Vagina (tissue), 2 donors: ENCODE measurements at regions not wholly inside any gene's neighbourhood (a gene's known extent, or its start where the extent isn't known, plus 50 kb on each side); places are given as distances from the start of the nearest gene placed in this dataset.

Source experiments
- POLR2A ChIP-seq, 2 donors: fragments of 450-650 bp; IDR thresholded peaks; one replicate each; pipeline ENCODE4 v1.6.1; 2017; ENCODE audit warnings: antibody characterized with exemption in 2 of 2, mild to moderate bottlenecking in 2 of 2, moderate library complexity in 2 of 2
- TF ChIP-seq, protein P1 (sequence below), 3 experiments: fragments of 450-650 bp in 2 of 3; fragments of 200-600 bp in 1 of 3; sonication (generic) in 1 of 3; IDR thresholded peaks; one replicate each; pipeline ENCODE4 v1.5.1; 2017 to 2019; ENCODE audit warnings: antibody characterized with exemption in 3 of 3, mild to moderate bottlenecking in 2 of 3, moderate library complexity in 2 of 3

DNA sequence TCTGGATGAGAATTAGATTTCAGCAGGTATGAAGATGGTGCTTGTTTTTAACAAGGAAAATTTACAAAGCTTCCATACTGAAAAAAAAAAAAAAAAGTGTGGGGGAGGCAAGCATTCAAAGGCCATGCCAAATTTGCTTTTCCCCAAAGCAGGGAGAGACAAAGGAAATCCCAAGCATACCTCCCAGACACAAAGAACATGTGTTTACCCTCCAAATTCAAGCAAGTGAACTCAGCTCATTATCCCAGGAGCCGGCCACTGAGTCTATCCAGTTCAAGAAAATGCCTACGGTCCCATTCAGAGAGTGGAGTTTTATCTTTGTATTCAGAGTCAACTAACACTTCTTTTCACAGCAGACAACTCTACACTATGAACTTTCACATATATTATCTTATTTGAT is 102.7 kb upstream of the ID4 start:
- no peak for TF ChIP-seq POLR2A (IDR thresholded peaks at IDR 0.05)
- TF ChIP-seq, protein P1, sequence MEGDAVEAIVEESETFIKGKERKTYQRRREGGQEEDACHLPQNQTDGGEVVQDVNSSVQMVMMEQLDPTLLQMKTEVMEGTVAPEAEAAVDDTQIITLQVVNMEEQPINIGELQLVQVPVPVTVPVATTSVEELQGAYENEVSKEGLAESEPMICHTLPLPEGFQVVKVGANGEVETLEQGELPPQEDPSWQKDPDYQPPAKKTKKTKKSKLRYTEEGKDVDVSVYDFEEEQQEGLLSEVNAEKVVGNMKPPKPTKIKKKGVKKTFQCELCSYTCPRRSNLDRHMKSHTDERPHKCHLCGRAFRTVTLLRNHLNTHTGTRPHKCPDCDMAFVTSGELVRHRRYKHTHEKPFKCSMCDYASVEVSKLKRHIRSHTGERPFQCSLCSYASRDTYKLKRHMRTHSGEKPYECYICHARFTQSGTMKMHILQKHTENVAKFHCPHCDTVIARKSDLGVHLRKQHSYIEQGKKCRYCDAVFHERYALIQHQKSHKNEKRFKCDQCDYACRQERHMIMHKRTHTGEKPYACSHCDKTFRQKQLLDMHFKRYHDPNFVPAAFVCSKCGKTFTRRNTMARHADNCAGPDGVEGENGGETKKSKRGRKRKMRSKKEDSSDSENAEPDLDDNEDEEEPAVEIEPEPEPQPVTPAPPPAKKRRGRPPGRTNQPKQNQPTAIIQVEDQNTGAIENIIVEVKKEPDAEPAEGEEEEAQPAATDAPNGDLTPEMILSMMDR (IDR thresholded peaks at IDR 0.05): no peak
